ENCODE measurements at regions not wholly inside any gene's neighbourhood (a gene's known extent, or its start where the extent isn't known, plus 50 kb on each side); places are given as distances from the start of the nearest gene placed in this dataset.
"Not testable (repeated sequence)": the region's sequence is repeated elsewhere in the genome, so short reads cannot be mapped to it uniquely, and the experiment has no call there.

DNA sequence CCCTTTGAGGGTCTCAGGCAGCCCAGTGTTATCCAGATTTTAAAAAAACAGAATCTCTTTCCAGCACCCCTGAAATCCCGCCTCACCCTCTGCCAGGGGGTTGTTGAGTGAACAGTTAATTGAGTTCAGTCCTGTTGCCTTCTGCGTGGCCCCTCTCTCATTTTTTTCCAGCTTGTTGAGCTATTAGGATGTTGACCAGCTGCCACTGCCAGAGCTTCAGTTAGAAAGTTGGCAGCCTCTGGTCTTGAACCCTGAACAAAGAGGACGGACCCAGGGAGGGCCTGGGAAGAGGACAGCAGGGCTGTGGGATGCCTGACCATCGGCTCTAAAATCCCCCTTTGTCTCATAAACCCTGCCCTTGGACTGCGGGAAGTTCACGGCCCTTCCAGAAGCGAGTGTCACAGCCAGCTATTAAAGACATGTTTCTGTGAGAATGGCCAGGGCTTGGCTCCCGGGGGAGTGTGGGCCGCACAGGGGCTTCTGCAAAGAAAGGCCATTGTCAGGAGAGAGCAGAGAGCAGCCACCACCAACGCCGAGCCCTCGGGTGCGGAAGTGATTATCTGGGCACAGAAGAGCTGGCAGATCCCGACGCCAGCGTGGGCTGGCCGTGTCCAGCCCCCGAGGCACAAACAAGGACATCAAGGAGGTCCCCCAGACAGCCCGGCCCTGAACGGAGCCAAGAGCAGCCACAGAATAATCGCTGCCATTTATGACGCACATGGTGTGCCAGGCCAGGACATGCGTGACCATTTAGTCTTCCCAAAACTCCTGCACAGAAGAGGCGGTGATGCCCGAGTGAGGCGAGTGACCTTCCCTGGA, 189.0 kb downstream of the ANKRD60 start:
- Mint-ChIP-seq H3K9me3 (no peaks in the 10 kb centered on the region), H3K27me3 (peaks cover 50% of the 10 kb centered on the region), H3K36me3 (no peaks in the 10 kb centered on the region), H3K4me1 (ENCODE audit: unreplicated experiment) (no peaks in the 10 kb centered on the region), H3K27ac (no peak overlapping the region), H3K4me3 (no peak overlapping the region)
- TF ChIP-seq CTCF (conservative IDR thresholded peaks at IDR 0.05), result no peak
- no peak for DNase-seq (ENCODE audit: extremely low spot score, unreplicated experiment)

DNA sequence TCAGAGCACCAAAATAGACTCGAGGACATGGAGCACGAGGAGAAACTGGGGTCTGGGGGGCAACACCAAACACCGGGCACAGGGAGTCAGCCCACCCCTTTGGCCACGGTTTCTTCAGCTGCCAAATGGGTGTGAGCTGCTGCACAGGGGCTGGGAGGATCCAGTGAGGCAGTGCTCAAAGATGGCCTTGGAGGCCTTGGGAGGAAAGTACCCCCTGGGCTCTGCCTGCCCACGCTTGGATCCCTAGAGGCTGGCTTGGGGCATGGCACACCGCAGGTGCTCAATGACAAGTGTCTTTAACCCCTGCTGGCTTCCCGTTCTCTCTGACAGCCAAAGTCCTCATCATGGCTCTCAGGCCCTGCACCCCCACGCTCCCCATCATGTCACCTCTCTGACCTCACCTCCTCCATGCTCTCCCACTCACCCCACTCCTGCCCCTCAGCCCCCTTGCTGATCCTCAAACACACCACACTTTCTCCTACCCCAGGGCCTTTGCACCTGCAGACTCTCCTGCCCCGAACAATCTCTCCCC, 190.3 kb downstream of the ANKRD60 start:
- Mint-ChIP-seq H3K36me3 (no peaks in the 10 kb centered on the region), H3K27me3 (peaks cover 46% of the 10 kb centered on the region), H3K4me3 (no peak overlapping the region), H3K4me1 (ENCODE audit: unreplicated experiment) (no peaks in the 10 kb centered on the region), H3K9me3 (no peaks in the 10 kb centered on the region), H3K27ac (no peak overlapping the region)
- DNase-seq (ENCODE audit: extremely low spot score, unreplicated experiment), result no peak
- TF ChIP-seq CTCF (conservative IDR thresholded peaks at IDR 0.05), result no peak

DNA sequence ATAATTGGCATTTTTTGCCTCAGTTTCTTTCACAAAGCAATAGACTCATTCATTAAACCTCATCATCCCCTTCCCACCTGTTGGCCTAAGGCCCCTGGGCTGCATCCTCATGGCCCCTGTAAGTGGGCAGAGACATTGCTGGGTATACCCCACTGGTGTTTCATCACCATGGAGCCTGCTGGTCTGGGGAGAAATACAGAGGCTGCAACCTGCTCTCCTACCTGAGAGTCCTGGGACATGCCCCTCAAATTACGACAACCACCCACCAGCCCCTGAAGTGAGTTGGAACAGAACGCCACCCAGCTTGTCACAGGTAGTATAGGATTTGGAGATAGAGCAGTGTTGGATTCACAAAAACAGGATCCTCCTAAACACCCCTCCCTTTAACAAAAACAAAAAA, 190.8 kb downstream of the ANKRD60 start:
- DNase-seq (ENCODE audit: extremely low spot score, unreplicated experiment), result no peak
- TF ChIP-seq CTCF (conservative IDR thresholded peaks at IDR 0.05), result no peak
- H3K9me3 Mint-ChIP-seq, result no peaks in the 10 kb centered on the region
- H3K27ac Mint-ChIP-seq, result no peak overlapping the region
- no peak overlapping the region for H3K4me3 Mint-ChIP-seq
- H3K36me3 Mint-ChIP-seq, result no peaks in the 10 kb centered on the region
- peaks cover 43% of the 10 kb centered on the region for H3K27me3 Mint-ChIP-seq
- H3K4me1 Mint-ChIP-seq (ENCODE audit: unreplicated experiment), result no peaks in the 10 kb centered on the region

GRCh38 chr20:58033026-58033536, 195.4 kb downstream of the ANKRD60 start:
- no peak overlapping the region for H3K4me3 Mint-ChIP-seq

DNA sequence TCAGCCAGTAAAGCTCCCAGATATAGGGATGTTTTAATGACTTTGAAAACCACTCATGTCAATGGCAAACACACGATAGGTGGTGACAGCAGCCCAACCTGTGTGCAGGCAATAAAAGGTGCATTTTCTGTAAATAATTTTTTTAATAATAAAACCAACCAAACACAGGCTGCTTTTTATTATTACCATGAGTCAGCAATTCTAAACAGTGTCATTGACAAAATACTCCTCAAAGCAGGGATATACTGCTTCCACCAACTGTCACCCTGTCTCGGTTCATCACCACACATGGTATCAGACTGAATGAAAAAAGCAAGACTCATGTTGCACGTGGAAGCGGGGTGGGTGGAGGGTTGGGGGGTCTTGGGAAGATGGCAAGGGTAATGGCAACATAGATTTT, 195.9 kb downstream of the ANKRD60 start:
- Mint-ChIP-seq H3K9me3 (no peaks in the 10 kb centered on the region), H3K27ac (no peak overlapping the region), H3K4me3 (no peak overlapping the region), H3K27me3 (peaks cover 33% of the 10 kb centered on the region), H3K36me3 (no peaks in the 10 kb centered on the region), H3K4me1 (ENCODE audit: unreplicated experiment) (no peaks in the 10 kb centered on the region)
- DNase-seq (ENCODE audit: extremely low spot score, unreplicated experiment), result no peak
- no peak for TF ChIP-seq CTCF (conservative IDR thresholded peaks at IDR 0.05)

More at GRCh38 chr20:58033026-58033536, 195.4 kb downstream of the ANKRD60 start:
- no peak overlapping the region for H3K27ac Mint-ChIP-seq
- no peaks in the 10 kb centered on the region for H3K9me3 Mint-ChIP-seq
- peaks cover 31% of the 10 kb centered on the region for H3K27me3 Mint-ChIP-seq
- no peak for TF ChIP-seq CTCF (conservative IDR thresholded peaks at IDR 0.05)
- no peaks in the 10 kb centered on the region for H3K36me3 Mint-ChIP-seq
- DNase-seq (ENCODE audit: extremely low spot score, unreplicated experiment), result no peak
- H3K4me1 Mint-ChIP-seq (ENCODE audit: unreplicated experiment), result no peaks in the 10 kb centered on the region

GRCh38 chr20:58031350-58031749, 197.1 kb downstream of the ANKRD60 start:
- H3K36me3 Mint-ChIP-seq; H3K4me3 Mint-ChIP-seq; H3K9me3 Mint-ChIP-seq; H3K27ac Mint-ChIP-seq; H3K4me1 Mint-ChIP-seq (ENCODE audit: unreplicated experiment); DNase-seq (ENCODE audit: extremely low spot score, unreplicated experiment): not testable (repeated sequence)
- peaks cover 32% of the 10 kb centered on the region for H3K27me3 Mint-ChIP-seq

Data from type B pancreatic cell (in vitro differentiated cells).